Fibroblast of skin of back (primary cell): ENCODE measurements at regions not wholly inside any gene's neighbourhood (a gene's known extent, or its start where the extent isn't known, plus 50 kb on each side); places are given as distances from the start of the nearest gene placed in this dataset.

ENCODE experiments used
- DNase-seq: peaks from one replicate; pipeline ENCODE4 v3.0.0-alpha.2; 2013

DNA sequence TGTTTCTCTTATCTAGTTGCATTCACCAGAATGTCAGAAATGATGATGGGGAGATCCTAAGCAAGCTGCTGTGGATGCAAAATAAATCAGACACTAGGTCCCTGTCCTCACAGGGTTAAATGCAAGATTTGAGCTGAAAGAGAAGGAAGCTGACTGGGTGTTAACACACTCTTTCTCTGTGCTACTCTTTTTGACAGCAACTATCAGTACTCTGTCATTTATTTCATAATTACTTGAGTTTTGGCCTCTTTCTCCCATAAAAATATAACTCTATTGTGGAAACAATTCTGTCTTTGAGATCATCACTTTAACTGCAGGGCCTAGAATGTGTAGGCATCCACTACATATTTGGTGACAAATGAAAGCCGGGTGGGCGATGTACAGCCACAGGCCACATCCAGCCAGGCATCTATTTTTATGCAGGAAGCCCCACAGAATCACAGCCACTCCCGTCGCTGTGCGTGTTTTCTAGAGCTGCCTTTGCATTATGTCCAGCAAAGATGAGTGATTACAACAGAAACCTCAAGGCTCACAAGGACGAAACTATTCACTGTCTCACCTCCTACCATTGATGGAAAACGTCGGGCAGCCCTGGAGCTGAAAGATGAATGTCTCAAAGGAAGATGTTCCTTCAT is 849.0 kb downstream of the RNF144A start:
- no peak for DNase-seq

DNA sequence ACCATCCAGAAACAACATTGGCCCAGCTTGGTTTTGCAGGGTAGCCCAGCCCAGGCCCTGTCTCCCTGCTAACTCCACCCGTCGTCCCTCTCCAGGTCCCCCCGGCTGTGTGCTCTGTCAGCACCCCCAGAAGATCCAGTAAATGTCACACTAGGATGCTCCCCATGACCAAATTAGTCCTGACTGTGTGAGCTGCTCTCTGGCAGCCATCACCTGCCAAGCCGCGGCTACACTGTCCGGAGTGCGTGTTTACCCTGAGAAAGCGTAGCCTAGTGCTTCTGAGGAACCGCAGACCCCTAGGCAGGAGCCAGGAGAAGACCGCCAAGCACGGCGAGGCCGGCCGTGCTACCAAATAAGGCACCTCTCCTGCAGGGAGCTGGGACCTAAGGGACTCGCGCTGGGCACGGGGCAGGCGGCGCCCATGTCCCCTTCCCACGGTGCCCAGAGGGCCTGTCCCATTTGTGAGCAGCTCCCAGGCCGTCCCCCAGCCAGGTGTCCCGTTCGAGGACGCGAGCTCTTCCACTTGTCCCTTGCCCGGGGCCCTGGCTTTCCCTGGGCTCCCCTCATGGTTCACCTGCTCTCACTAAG is 849.9 kb downstream of the RNF144A start:
- no peak for DNase-seq

DNA sequence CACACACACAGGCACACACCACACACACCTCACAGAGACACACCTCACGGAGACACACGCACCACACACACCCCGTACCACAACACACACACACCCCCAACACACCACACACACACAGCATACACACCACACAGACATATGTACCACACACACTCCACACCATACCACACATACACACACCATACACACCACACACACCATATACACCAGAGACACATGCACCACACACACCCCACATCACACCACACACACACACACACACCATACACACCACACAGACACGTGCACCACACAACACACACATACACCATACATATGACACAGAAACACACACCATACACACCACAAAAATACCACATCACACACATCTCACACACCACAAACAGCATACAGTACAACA is 850.7 kb downstream of the RNF144A start:
- DNase-seq: no peak

DNA sequence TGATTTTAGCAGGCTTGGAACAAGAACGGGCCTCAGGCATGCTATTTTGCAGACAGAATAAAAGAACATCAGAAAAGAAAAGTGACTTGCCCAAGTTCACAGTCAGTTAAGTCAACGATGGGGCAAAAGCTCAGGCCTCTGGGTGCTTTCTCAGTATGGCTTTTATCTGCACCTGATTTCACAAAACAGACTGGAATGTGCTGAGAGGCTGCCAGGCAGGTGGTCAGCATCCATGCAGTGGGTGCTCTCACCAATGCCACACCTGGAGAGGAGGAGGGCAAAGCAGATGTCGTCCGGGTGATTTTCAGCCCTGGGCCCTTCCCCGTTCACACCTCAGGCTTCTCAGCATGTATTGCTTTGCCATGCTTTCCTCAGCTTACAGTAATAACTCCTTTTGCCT is 854.6 kb downstream of the RNF144A start:
- no peak for DNase-seq

DNA sequence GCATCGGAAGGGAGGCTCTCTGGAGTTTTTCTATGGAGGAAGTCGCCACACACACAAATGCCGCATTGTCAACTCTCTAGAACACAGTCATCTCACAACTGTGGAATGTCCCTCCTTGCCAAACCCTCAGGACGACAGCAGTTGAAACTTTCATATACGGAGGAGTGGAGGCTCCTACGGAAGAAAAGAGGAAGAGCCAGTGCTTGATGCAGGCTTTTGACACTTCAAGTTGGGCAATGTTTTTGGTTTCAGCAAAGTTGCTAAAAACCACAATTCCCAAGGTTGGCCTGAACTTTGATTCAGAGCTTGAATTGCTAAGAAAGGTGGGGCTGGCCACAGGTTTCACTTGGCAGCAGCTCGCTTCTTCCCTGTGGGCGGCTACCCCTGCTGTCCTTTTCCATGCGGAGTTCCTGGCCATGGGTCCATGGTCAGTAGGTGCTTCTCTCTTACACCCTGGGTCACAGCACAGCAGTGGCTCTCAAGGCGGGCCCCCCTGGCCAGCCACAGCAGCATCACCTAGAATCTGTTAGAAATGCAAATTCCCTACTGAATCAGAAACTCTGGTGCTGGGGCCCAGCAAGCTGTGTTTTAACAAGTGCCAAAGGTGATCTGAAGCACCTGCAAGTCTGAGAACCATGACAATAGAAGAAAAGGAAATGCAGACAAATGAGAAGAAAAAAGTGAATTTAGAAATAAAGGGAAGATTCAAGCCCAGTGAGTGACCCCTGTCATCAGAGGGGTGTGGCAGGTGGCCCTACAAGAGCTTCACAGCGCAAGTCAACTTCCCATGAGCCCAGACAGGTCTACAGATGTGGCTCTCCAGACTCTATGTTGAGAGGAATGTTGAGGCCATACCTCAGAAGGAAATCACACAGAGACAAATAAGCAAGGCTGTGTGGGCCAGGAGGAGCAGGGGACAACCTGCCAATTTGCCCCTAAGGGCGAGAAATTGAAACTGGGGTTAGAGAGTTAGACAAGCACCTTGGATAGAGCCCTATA is 856.4 kb downstream of the RNF144A start:
- DNase-seq: peak; percentile 32

DNA sequence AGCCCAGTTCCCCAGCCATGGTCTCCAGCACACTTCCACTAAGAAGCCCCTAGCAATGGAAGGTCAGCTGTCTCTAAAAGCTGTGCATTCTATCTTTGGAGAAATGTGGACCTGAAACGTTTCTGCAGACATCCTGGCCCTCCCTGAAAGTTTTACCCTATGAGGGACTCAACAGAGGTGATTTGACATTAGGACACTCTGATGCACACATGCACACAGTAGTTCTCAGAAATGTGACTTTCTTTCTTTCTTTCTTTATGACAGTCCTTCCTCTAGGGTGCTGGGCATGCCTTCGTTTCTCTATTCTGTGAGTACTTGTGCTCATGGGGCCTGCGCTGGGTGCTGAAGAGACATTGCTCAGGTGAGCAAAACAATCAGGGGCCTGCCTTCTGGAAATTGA is 857.3 kb downstream of the RNF144A start:
- no peak for DNase-seq

DNA sequence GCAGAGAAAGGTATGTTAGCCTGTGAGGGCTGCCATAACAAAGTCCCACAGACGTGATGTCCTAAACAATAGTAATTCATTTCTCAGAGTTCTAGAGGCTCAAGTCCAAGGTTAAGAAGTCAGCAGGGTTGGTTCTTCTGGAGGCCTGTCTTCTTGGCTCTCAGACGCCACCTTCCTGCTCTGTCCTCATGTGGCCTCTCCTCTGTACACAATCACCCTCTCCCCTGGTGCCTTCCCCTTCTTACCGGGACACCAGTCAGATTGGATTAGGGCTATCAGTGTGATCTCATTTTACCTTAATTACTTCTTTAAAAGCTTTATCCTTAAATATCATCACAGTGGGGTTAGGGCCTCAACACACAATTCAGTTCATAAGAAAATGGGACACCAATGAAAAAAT is 860.5 kb downstream of the RNF144A start:
- DNase-seq: no peak

DNA sequence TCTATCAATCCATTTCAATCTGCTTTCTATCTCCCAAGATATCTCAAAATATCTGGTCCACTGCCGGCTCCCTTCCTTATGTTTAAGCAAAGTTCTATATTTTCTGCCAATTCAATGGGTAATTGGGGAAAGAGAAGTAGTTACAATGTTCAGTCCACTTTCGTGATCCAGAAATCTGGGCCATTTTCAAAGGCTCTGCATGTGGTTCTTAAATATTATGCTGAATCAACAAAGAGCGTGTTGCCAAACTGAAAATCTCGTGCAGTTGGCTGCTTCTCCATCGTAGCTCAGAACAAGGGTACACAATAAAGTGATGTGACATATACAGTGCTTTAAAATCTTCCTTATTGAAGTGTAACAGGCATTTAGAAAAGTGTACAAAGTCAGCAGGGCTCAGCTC is 863.1 kb downstream of the RNF144A start:
- DNase-seq: no peak

DNA sequence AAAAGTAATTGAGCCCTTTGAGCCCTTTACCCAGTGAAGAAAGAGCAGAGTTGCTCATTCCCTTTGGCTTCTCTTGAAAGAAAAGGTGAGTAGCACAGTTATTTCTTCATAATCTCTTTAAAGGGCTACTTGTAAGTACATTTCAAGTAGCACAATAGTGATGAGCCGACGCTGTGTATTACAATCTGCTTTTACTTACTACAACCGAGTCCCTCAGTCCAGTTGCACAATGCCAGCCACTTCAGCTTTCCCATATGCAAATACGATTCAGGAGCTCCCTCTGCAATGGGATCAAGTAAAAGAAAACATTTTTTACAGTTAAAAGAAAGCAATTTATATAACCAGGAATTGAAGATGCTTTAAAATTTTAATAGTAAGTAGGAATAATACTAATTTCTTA is 868.5 kb downstream of the RNF144A start:
- no peak for DNase-seq

DNA sequence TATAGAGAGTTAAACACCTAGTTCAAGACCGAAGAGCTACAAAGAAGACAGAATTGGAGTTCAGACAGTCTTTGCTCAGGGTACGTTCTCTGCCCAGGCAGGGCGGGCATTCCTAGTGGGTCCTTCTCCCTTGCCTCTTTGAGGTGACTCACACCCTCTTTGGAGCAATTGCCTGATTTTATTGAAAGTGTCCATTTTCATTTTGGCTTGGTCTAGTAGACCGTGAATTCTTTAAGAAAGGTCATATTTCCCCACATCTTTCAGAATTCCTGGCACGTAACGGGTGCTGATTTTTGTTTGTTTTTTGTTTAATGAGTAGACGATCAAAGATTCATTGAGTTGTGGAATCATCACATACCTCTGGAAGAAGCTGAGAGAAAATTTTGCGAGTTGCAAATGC is 871.5 kb downstream of the RNF144A start:
- no peak for DNase-seq

DNA sequence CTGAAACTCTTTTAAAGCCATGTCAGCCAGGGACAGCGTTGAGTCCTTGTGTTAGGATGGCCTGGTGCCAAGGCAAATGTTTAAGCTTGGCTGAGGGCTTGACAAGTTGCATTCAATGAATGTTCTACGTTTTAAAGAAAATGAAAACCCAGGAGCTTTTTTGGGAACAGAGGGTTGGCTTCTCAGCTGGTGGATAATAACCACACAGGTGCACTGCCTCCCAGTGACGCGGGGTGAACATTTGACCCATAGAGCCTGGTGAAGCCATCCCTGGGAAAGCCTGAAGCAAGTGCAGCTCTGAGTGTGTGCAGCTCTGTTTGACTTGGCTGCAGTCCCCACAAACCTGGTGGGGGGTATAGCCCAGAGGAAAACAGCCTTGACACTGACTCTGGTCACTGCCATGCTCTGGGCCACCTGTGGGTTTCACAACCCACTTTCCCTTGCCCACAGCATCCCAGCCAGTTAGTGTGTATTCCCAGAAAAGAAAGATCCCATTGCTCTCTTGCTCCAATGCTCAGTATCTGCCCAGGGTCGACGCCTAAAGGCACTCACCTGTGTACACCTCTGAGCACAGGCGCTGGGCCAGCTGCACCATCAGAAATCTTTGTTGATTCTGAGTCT is 874.9 kb downstream of the RNF144A start:
- peak; percentile 18 for DNase-seq

DNA sequence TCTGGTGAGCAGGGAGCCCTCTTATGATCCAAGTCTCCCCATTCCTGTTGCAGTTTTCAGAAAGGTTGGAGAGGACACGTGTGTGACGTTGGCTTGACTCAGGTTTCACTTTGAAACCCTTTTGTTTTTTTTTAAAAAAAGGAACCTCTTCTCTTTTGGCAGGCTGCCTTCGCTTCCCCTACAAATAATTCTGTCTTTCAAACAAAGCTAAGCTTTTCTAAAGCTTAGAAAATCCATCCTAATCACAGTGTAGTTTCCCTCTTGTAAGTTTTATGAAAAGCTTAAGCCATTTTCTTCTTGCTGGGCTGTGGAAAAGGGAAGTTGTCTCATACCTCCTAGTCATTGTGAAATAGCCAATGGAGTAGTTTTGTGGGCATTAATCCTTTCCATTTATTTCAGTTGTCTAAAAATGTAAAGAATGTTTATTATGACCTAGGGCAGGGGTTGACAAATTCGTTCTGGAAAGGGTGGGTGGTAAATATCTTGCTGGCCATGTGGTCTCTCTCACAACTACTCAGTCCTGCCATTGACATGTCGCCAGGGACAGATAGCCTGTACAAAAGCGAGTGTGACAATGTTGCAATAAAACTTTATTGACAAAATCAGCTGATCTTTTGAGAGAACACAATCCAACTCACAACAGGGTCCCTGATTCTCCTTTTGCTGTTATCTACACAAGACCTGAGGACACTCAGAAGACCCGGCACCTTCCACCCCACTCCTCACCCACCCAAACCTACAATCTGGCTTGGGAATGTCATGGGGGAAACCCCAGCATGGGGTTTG is 878.8 kb downstream of the RNF144A start:
- DNase-seq: peak; percentile 23

DNA sequence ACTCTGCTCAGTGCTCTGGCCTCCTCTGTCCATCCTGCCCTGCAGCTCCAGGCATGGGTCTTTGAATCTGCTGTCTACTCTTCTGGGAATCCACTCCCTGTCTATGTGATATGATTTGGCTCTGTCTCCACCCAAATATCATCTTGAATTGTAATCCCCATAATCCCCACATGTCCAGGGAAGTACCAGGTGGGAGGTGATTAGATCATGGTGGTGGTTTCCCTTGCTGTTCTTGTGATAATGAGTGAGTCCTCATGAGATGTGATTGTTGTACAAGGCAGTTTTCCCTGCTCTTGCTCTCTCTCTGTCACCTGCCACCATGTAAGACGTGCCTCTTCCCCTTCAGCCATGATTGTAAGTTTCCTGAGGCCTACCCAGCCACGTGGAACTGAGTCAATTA is 881.8 kb upstream of the ID2 start:
- DNase-seq: no peak

DNA sequence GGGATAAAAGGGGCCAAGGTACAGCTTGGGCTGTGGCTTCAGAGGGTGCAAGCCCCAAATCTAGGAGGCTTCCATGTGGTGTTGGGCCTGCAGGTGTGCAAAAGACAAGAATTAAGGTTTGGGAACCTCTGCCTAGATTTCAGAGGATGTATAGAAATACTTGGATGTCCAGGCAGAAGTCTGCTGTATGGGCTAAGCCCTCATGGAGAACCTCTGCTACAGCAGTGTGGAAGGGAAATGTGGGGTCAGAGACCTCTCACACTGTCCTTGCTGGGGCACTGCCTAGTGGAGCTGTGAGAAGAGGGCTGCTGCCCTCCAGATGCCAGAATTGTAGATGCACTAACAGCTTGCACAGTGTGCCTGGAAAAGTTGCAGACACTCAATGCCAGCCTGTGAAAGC is 880.6 kb upstream of the ID2 start:
- DNase-seq: no peak

DNA sequence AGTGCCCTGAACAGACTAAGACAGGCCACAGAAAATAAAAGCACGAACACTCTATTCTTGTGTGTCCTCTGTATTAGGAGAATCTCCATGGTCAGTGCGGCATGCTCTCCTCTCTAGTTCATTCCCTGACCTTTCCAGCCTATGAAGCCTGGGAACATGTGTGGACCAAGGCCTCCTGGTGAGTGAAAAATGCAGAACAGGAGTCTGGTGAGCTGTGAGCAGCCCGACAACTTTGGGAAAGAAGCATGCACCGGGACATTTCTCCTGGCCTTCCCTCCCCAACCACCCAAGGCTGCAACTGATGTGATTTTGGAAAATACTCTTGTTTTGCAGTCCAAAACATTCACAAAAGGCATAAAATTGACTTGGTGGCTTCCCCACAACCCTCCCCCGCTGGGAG is 878.3 kb upstream of the ID2 start:
- DNase-seq: no peak

DNA sequence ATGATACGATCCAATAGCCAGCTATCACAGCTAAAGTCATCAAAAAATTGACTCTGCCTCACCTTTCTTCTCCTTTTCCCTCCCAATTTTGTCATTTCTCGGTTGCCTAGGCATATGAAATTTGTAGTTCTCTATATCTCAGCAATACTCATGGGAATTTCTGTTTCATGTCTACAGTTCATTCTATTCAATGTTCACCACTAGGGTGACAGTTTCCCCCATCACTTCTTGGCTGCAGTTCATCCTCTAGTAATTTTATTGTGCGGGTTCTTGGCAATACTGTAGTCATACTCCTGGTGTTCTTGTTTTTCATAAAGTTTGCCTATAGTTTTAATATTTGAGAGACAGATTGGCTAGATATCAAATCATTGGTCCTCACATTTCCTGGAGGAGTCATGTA is 872.2 kb upstream of the ID2 start:
- DNase-seq: no peak

DNA sequence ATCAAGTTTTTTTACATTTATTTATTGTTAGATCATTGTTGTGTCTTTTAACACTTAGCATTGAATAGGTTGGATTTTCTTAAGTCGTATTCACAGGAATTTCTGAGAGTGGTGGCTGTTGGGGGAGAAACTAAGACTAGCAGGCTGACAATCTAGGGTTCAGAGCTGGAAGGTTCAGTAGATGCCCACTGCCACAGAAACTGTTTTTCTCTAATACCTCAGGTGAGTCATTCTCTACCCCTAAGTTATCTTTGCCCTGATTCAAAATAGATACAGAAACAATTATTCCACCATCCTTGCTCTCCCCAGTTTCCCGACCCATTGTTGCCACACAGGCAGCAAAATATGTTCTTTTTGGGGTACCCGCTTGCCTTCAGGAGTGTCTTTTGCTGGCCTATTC is 870.8 kb upstream of the ID2 start:
- DNase-seq: no peak

DNA sequence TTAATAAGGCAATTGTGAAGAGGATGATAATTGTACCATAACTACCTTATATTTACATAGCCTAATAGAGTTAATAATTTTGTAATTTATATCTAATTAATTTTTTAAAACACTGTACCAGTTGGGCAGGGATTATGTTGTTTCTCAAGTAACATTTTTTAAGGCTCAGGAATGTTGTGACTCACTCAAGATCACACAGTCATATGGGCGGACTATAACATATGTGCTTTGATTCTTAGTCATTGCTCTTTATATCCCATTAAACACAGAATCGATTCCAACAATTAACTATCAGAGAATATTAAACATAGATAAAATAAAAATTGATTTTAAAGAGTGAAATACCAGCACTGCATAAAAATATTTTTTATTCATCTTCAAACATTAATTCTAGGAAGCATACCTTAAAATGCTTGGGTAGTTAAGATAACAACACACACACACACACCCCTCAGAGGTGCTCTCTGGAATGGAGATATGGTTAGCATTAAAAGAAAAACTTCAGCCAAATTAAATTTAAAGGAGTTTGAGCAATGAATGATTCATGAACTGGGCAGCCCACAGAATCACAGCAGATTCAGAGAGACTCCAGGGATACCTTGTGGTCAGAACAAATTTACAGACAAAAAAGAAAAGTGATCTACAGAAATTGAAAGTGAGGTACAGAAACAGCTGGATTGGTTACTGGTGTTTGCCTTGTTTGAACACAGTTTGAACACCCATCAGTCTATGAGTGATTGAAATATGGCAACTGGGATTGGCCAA is 869.4 kb upstream of the ID2 start:
- peak; percentile 85 for DNase-seq

DNA sequence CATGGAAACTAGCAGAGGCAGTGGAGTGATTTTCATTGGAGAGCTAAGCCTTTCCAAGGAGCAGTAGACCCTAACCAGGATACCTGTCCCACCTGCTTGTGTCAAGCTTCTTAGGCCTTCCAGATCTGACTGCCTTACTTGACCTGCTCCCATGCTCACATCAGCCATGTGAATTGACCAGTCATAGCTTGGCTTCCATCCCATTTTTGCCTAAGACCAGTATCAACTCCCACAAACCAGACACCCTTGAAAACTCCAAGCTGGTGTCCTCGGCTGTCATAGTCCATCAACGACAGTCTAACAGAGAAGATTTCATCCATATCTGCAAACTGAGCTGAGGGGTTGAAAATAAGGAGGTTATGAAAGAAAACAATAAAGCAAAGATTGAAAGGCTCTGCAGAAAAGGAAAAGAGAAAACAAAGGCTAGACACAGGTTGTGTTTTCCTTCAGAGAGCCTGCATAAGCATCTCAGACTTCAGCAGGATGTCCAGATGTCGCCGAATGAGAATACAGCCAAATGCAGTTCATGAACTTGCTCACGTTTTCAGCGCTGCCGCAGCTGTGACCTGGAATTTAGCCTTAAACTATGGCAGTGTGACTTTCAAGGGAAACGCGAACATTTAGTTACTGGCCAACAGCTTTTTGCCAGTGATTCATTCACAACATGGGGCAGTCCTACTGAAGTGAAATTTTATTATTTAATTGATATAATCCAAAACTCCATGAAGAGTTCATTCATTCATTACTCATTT is 868.1 kb upstream of the ID2 start:
- DNase-seq: no peak

DNA sequence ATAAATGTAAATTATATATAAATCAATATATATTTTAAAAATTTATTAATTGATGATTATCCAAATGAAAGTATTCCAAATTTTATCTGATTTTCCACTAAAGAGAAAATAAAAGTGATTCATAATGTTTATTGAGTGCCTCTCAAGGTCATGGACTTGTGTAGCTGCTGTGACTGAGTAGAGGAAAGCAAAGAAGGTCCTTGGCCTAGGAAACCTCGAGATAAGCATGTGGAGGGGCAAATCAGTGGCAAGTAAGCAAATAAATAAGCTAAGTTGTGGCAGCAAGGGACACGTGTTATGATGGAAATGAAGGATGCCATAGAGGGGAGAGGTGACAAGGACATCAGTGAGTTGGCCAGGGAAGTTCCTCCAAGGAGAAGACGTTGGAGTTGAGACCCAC is 866.1 kb upstream of the ID2 start:
- no peak for DNase-seq

DNA sequence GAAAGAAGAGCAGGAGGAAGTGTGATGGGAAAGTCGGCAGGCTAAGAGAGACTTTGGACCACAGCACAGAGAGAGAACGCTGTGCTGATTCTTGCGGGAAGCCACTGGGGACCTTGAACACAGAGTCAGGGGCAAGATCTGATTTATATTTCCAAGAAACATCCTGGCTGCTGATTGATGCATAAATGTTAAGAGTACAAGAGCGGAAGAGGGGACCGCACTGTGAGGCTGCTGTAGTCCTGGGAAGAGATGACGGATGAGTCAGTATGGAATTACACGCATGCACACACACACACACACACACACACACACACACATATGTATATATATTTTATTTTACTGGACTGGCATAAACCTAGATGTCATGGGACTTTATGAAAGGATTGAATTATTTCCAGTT is 865.6 kb upstream of the ID2 start:
- DNase-seq: no peak
